Chondrocyte (in vitro differentiated cells): ENCODE measurements at regions not wholly inside any gene's neighbourhood (a gene's known extent, or its start where the extent isn't known, plus 50 kb on each side); places are given as distances from the start of the nearest gene placed in this dataset.

ENCODE experiments used
- DNase-seq: peaks from one replicate; pipeline ENCODE4 v3.0.0; 2021; ENCODE audit warnings: mixed read lengths, low spot score
- H3K27ac Mint-ChIP-seq: one replicate; pipeline ENCODE4 v1.8.0; 2021; ENCODE audit warnings: mild to moderate bottlenecking, moderate library complexity, mixed read lengths; ENCODE audit not compliant: unreplicated experiment
- H3K27me3 Mint-ChIP-seq: 2 replicates; pipeline ENCODE4 v1.8.0; 2021; ENCODE audit warnings: low read depth, mixed read lengths
- H3K36me3 Mint-ChIP-seq: 2 replicates; pipeline ENCODE4 v1.8.0; 2021; ENCODE audit warnings: low read depth, mixed read lengths
- H3K4me1 Mint-ChIP-seq: 2 replicates; pipeline ENCODE4 v1.8.0; 2021; ENCODE audit warnings: low read depth, mild to moderate bottlenecking, mixed read lengths
- H3K4me3 Mint-ChIP-seq: one replicate; pipeline ENCODE4 v1.8.0; 2021; ENCODE audit warnings: mild to moderate bottlenecking, moderate library complexity, mixed read lengths; ENCODE audit not compliant: unreplicated experiment
- H3K9me3 Mint-ChIP-seq: 2 replicates; pipeline ENCODE4 v1.8.0; 2021; ENCODE audit warnings: low read depth, mixed read lengths
- TF ChIP-seq, protein P1 (sequence below): fragments of 200-600 bp; sonication (generic); IDR thresholded peaks from 2 replicates; pipeline ENCODE4 v1.5.0; 2021; ENCODE audit warnings: antibody characterized with exemption, mild to moderate bottlenecking, moderate library complexity

DNA sequence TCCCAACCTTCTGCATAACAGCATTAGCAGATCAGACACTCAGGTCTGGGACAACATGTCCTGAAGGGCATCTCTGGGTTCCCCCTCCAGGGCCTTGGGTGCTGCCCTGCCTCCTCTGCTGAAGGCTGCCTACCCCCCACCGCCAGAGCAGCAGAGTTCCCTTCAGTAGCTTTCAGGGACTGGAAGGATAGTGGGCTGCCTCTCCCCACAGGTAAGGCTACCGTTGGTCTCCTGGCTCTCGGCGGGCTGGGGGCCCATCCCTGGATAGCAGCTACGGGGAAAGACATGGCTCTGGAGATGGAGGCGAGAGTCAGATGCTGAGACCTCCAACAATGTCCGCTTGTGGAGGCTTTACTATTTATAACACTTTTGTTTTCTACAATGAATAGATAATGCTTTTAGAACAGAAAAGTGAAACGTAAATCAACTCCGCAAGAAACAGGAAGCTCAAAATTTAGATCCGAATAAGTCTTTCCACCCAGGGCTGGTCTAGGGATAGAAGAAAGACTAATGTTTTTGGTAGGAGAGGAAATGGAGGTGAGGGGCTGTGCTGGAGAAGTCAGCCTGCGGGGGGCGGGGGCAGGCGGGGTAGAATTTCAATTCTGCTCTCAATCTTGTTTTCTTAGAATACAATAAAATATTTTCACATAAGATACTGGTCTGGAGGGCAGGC lies 58.4 kb downstream of the ARL4C start:
- no peaks in the 10 kb centered on the region for H3K27me3 Mint-ChIP-seq
- H3K27ac Mint-ChIP-seq, result no peak overlapping the region
- no peak for DNase-seq

DNA sequence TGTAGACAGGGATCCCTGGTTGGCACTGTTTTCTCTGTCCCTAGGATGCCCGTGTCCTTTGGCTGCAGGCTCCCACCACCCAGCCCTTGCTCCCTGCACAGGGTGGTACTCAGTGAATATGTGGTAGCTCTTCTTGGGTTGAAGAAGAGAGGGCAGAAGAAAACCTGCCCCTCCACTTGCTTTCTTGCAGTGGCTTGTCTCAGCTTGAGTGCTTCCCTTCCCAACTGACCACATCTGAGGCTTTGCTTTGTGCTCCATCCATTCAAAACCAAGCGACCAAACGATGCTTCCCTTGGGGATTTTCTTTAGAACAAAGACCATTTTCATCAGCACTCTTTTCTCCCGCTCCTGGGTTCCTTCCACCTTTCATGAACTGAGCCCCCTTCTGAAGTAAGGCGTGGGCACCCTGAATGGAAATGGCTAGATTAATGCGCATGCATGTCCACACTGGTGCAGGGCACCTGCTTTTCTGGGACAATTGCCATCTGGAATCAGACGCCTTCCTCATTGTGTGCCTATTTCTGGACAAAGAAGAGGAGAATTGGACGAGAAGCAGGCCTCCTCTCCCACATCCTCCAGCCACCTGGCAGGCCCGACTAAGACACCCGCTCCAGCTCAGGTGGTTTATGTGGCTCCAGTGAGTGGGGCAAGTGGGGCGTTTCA lies 59.1 kb downstream of the ARL4C start:
- no peak overlapping the region for H3K4me3 Mint-ChIP-seq
- H3K36me3 Mint-ChIP-seq, result no peaks in the 10 kb centered on the region
- no peaks in the 10 kb centered on the region for H3K9me3 Mint-ChIP-seq
- no peak for DNase-seq
- H3K27me3 Mint-ChIP-seq, result no peaks in the 10 kb centered on the region
- peaks cover 22% of the 10 kb centered on the region for H3K4me1 Mint-ChIP-seq
- TF ChIP-seq, protein P1, sequence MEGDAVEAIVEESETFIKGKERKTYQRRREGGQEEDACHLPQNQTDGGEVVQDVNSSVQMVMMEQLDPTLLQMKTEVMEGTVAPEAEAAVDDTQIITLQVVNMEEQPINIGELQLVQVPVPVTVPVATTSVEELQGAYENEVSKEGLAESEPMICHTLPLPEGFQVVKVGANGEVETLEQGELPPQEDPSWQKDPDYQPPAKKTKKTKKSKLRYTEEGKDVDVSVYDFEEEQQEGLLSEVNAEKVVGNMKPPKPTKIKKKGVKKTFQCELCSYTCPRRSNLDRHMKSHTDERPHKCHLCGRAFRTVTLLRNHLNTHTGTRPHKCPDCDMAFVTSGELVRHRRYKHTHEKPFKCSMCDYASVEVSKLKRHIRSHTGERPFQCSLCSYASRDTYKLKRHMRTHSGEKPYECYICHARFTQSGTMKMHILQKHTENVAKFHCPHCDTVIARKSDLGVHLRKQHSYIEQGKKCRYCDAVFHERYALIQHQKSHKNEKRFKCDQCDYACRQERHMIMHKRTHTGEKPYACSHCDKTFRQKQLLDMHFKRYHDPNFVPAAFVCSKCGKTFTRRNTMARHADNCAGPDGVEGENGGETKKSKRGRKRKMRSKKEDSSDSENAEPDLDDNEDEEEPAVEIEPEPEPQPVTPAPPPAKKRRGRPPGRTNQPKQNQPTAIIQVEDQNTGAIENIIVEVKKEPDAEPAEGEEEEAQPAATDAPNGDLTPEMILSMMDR, result no peak
- H3K27ac Mint-ChIP-seq, result no peak overlapping the region

More for the DNA sequence above, 58.4 kb downstream of the ARL4C start:
- peaks cover 29% of the 10 kb centered on the region for H3K4me1 Mint-ChIP-seq
- no peaks in the 10 kb centered on the region for H3K36me3 Mint-ChIP-seq
- H3K9me3 Mint-ChIP-seq, result no peaks in the 10 kb centered on the region
- TF ChIP-seq, protein P1, result no peak
- no peak overlapping the region for H3K4me3 Mint-ChIP-seq

DNA sequence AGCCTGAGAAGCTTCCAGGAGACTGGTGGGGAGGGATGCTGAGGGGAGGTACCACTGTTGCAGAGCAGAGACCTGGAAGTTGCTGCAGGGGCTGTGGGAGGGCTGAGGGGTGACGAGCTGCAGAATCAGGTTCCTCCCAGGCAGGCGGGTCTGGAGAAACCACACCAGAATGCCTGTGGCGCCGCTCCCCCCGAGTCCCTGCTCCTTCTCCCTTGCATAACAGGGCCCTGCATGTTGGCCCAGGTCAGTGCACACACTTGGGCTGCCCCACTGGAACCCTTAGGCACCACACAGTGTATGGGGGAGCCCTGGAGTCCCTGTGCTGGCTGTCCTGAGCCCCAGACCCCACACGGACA lies 60.4 kb downstream of the ARL4C start:
- DNase-seq, result no peak
- TF ChIP-seq, protein P1, result no peak
- Mint-ChIP-seq H3K27me3 (no peaks in the 10 kb centered on the region), H3K4me3 (no peak overlapping the region), H3K9me3 (no peaks in the 10 kb centered on the region), H3K36me3 (no peaks in the 10 kb centered on the region), H3K27ac (peak overlapping the region; percentile 41), H3K4me1 (peaks cover 13% of the 10 kb centered on the region)

DNA sequence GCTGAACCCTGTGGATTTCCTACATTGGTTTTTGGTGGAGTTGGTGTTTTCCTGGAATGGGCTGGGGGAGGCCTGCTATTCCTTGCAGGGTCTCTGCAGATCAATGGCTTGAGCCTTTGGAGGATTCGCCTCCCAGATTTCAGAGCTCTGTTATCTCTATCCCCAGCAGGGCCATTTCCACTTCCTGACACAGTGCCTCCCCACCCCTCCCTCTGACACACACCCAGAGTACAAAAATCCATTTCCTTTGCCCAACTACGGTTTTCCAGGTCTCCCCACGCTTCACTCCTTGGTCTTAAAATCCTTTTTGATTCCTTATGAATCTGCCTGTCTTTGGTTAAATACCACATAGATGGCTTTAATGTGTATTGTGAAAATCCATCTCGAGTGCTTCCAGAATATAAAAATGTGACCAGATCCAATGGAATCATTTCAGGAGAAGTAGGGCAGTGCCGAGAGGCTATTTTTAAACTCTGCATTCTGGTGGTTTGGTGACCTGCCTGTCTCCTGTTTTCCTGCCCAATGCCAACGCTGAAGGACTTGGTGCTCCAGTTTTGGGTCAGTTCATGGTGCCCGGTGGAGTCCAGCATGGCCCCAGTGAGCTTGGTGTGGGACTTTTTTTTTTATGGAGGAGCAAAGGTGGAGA lies 60.9 kb downstream of the ARL4C start:
- no peak for DNase-seq
- H3K4me3 Mint-ChIP-seq, result no peak overlapping the region
- H3K27ac Mint-ChIP-seq, result peak overlapping the region; percentile 53
- no peaks in the 10 kb centered on the region for H3K36me3 Mint-ChIP-seq
- no peaks in the 10 kb centered on the region for H3K27me3 Mint-ChIP-seq
- H3K9me3 Mint-ChIP-seq, result no peaks in the 10 kb centered on the region
- TF ChIP-seq, protein P1, result no peak
- peaks cover 13% of the 10 kb centered on the region for H3K4me1 Mint-ChIP-seq

DNA sequence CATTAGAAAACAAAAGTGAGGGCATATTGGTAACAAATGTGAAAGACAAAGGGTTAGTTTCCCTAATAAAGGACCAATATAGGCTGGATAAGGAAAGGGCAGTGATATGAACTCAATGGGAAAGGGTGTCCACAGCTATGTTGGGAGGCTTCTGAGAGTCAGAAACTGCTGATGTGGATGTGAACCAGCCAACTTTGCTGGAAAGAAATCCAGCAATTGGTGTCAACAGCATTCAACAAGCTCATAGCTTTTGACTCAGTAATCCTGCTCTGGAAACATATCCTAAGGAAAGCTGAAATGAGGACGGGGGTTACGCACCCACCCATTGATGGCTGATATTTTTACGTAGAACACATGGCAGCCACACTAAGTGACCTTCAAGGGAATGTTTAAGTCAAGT lies 63.7 kb downstream of the ARL4C start:
- Mint-ChIP-seq H3K27me3 (no peaks in the 10 kb centered on the region), H3K36me3 (no peaks in the 10 kb centered on the region), H3K9me3 (no peaks in the 10 kb centered on the region), H3K4me1 (peaks cover 20% of the 10 kb centered on the region), H3K27ac (no peak overlapping the region), H3K4me3 (no peak overlapping the region)
- no peak for DNase-seq
- TF ChIP-seq, protein P1, result peak; percentile 25
